DMS53 (cell line): ENCODE measurements at regions not wholly inside any gene's neighbourhood (a gene's known extent, or its start where the extent isn't known, plus 50 kb on each side); places are given as distances from the start of the nearest gene placed in this dataset.

Source experiments
- DNase-seq: peaks from one replicate; lab custom pipeline; 2025; lab: John Stamatoyannopoulos, UW

- DNase-seq: no peak
Observed at GRCh38 chr16:65793781-65794180, 572.7 kb upstream of the CDH5 start.

GRCh38 chr16:65790768-65791167 is 575.7 kb upstream of the CDH5 start:
- DNase-seq: no peak

GRCh38 chr16:65789161-65789945 is 577.1 kb upstream of the CDH5 start:
- no peak for DNase-seq

- no peak for DNase-seq
Observed at GRCh38 chr16:65788434-65789140, 577.9 kb upstream of the CDH5 start.

- DNase-seq: no peak
Observed at GRCh38 chr16:65787921-65788320, 578.6 kb upstream of the CDH5 start.

- DNase-seq: no peak
Observed at GRCh38 chr16:65786916-65787315, 579.6 kb upstream of the CDH5 start.

GRCh38 chr16:65783709-65784474 is 582.6 kb upstream of the CDH5 start:
- no peak for DNase-seq

- DNase-seq: no peak
Observed at GRCh38 chr16:65782611-65783600, 583.6 kb upstream of the CDH5 start.

- DNase-seq: no peak
Observed at GRCh38 chr16:65781855-65782254, 584.6 kb upstream of the CDH5 start.

GRCh38 chr16:65781363-65781762 is 585.1 kb upstream of the CDH5 start:
- no peak for DNase-seq

GRCh38 chr16:65779201-65779600 is 587.3 kb upstream of the CDH5 start:
- DNase-seq: no peak

- DNase-seq: no peak
Observed at GRCh38 chr16:65776639-65777183, 589.8 kb upstream of the CDH5 start.

- no peak for DNase-seq
Observed at GRCh38 chr16:65775829-65776228, 590.7 kb upstream of the CDH5 start.

- no peak for DNase-seq
Observed at GRCh38 chr16:65774350-65774749, 592.1 kb upstream of the CDH5 start.

- no peak for DNase-seq
Observed at GRCh38 chr16:65773301-65773874, 593.1 kb upstream of the CDH5 start.

GRCh38 chr16:65772134-65772732 is 594.3 kb upstream of the CDH5 start:
- DNase-seq: no peak

GRCh38 chr16:65771707-65772106 is 594.8 kb upstream of the CDH5 start:
- no peak for DNase-seq

GRCh38 chr16:65770752-65771151 is 595.7 kb upstream of the CDH5 start:
- DNase-seq: no peak

- DNase-seq: no peak
Observed at GRCh38 chr16:65769776-65770438, 596.6 kb upstream of the CDH5 start.

GRCh38 chr16:65769055-65769465 is 597.4 kb upstream of the CDH5 start:
- no peak for DNase-seq
